ENCODE measurements at regions not wholly inside any gene's neighbourhood (a gene's known extent, or its start where the extent isn't known, plus 50 kb on each side); places are given as distances from the start of the nearest gene placed in this dataset.
A peak's percentile ranks its signal among the peaks of the same experiment; 100 is the strongest.

GRCh38 chr5:118553662-118554061, 434.7 kb downstream of the DTWD2 start:
- DNase-seq (ENCODE audit: low read depth in 2 of 2): peak; percentile 52 to 86
- no peak for TF ChIP-seq CTCF (IDR thresholded peaks at IDR 0.05; ENCODE audit: low read depth, low read length)
- H3K4me3 ChIP-seq (replicated peaks in 1 of 2; ENCODE audit: low read depth in 2 of 2, low read length in 2 of 2): no peak overlapping the region

GRCh38 chr5:118552731-118553360, 435.5 kb downstream of the DTWD2 start:
- no peak overlapping the region for H3K4me3 ChIP-seq (replicated peaks in 1 of 2; ENCODE audit: low read depth in 2 of 2, low read length in 2 of 2)
- no peak for DNase-seq (ENCODE audit: low read depth in 2 of 2)
- no peak for TF ChIP-seq CTCF (IDR thresholded peaks at IDR 0.05; ENCODE audit: low read depth, low read length)

- H3K4me3 ChIP-seq (replicated peaks in 1 of 2; ENCODE audit: low read depth in 2 of 2, low read length in 2 of 2): no peak overlapping the region
- no peak for DNase-seq (ENCODE audit: low read depth in 2 of 2)
- no peak for TF ChIP-seq CTCF (IDR thresholded peaks at IDR 0.05; ENCODE audit: low read depth, low read length)
Measured at GRCh38 chr5:118552146-118552545, 436.2 kb downstream of the DTWD2 start.

- no peak overlapping the region for H3K4me3 ChIP-seq (replicated peaks in 1 of 2; ENCODE audit: low read depth in 2 of 2, low read length in 2 of 2)
- no peak for DNase-seq (ENCODE audit: low read depth in 2 of 2)
- no peak for TF ChIP-seq CTCF (IDR thresholded peaks at IDR 0.05; ENCODE audit: low read depth, low read length)
Measured at GRCh38 chr5:118551716-118552115, 436.6 kb downstream of the DTWD2 start.

GRCh38 chr5:118551031-118551430, 437.3 kb downstream of the DTWD2 start:
- H3K4me3 ChIP-seq (replicated peaks in 1 of 2; ENCODE audit: low read depth in 2 of 2, low read length in 2 of 2): no peak overlapping the region
- TF ChIP-seq CTCF (IDR thresholded peaks at IDR 0.05; ENCODE audit: low read depth, low read length): no peak
- no peak for DNase-seq (ENCODE audit: low read depth in 2 of 2)

- DNase-seq (ENCODE audit: low read depth in 2 of 2): peak; percentile 60 to 61
- no peak overlapping the region for H3K4me3 ChIP-seq (replicated peaks in 1 of 2; ENCODE audit: low read depth in 2 of 2, low read length in 2 of 2)
- no peak for TF ChIP-seq CTCF (IDR thresholded peaks at IDR 0.05; ENCODE audit: low read depth, low read length)
Measured at GRCh38 chr5:118548761-118549720, 439.3 kb downstream of the DTWD2 start.
